ENCODE measurements at regions not wholly inside any gene's neighbourhood (a gene's known extent, or its start where the extent isn't known, plus 50 kb on each side); places are given as distances from the start of the nearest gene placed in this dataset.

- ATAC-seq: no peak
- TF ChIP-seq RARB (CRISPR knock-in tag; IDR thresholded peaks at IDR 0.05) (no peak), ZFP3 (CRISPR knock-in tag; IDR thresholded peaks at IDR 0.05) (no peak), POU6F1 (CRISPR knock-in tag; IDR thresholded peaks at IDR 0.05; ENCODE audit: borderline replicate concordance, low read depth) (no peak)
Observed at GRCh38 chr6:87873556-87873955, 171.5 kb upstream of the AKIRIN2 start.

GRCh38 chr6:87870556-87870955, 168.5 kb upstream of the AKIRIN2 start:
- no peak for TF ChIP-seq ZFP3 (CRISPR knock-in tag; IDR thresholded peaks at IDR 0.05)
- no peak for TF ChIP-seq RARB (CRISPR knock-in tag; IDR thresholded peaks at IDR 0.05)
- no peak for ATAC-seq

- ATAC-seq: no peak
- no peak for TF ChIP-seq GLIS3 (CRISPR knock-in tag; IDR thresholded peaks at IDR 0.05)
- no peak for TF ChIP-seq ZFP30 (CRISPR knock-in tag; IDR thresholded peaks at IDR 0.05)
- TF ChIP-seq BACH2 (CRISPR knock-in tag; IDR thresholded peaks at IDR 0.05; ENCODE audit: borderline replicate concordance): no peak
- TF ChIP-seq ZFP3 (CRISPR knock-in tag; IDR thresholded peaks at IDR 0.05): no peak
- TF ChIP-seq CSRNP3 (CRISPR knock-in tag; IDR thresholded peaks at IDR 0.05): no peak
- no peak for TF ChIP-seq RARB (CRISPR knock-in tag; IDR thresholded peaks at IDR 0.05)
- TF ChIP-seq ISL1 (CRISPR knock-in tag; IDR thresholded peaks at IDR 0.05): no peak
- TF ChIP-seq PATZ1 (CRISPR knock-in tag; IDR thresholded peaks at IDR 0.05; ENCODE audit: borderline replicate concordance): no peak
- TF ChIP-seq PPARA (CRISPR knock-in tag; IDR thresholded peaks at IDR 0.05; ENCODE audit: borderline replicate concordance): no peak
- TF ChIP-seq OSR1 (CRISPR knock-in tag; IDR thresholded peaks at IDR 0.05): no peak
- no peak for TF ChIP-seq ZNF70 (CRISPR knock-in tag; IDR thresholded peaks at IDR 0.05)
- TF ChIP-seq ARNTL (CRISPR knock-in tag; IDR thresholded peaks at IDR 0.05; ENCODE audit: borderline replicate concordance, low read depth): no peak
- TF ChIP-seq CSDC2 (CRISPR knock-in tag; IDR thresholded peaks at IDR 0.05): no peak
- TF ChIP-seq ZC3H10 (CRISPR knock-in tag; IDR thresholded peaks at IDR 0.05): no peak
- no peak for TF ChIP-seq ZNF565 (CRISPR knock-in tag; conservative IDR thresholded peaks at IDR 0.05; ENCODE audit: low read depth)
- TF ChIP-seq POU6F1 (CRISPR knock-in tag; IDR thresholded peaks at IDR 0.05; ENCODE audit: borderline replicate concordance, low read depth): no peak
- no peak for TF ChIP-seq CREB5 (CRISPR knock-in tag; IDR thresholded peaks at IDR 0.05; ENCODE audit: low read depth)
- TF ChIP-seq TCF4 (CRISPR knock-in tag; IDR thresholded peaks at IDR 0.05; ENCODE audit: borderline replicate concordance): no peak
- TF ChIP-seq ESRRG (CRISPR knock-in tag; IDR thresholded peaks at IDR 0.05): no peak
- TF ChIP-seq TSHZ2 (CRISPR knock-in tag; IDR thresholded peaks at IDR 0.05): no peak
Observed at GRCh38 chr6:87869064-87869905, 167.3 kb upstream of the AKIRIN2 start.
